ENCODE measurements at regions not wholly inside any gene's neighbourhood (a gene's known extent, or its start where the extent isn't known, plus 50 kb on each side); places are given as distances from the start of the nearest gene placed in this dataset.
A peak's percentile ranks its signal among the peaks of the same experiment; 100 is the strongest.

GRCh38 chr10:21092683-21093524 is 195.8 kb upstream of the NEBL start:
- no peak for DNase-seq (ENCODE audit: low spot score)

DNA sequence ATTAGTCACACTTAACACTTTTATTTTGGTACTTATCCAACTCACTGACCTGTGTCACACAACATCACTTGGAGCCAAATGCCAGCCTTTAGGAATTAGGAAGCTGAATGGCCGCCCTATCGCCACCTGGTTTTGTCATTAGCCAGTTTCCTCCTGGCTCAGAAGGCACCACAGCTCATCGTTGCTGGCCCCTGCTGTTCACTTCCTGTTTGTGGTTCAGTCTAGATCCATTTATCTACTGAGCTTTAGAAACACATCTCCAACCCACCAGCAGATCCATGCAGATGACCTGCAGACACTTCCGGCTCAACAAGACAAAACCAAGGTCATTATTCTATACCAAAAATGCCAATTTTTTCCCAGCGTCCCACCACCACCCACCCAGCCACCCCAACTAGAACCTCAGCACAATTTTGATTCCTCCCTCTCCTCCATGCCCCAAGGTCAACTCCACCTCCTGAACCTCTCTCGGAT is 193.5 kb upstream of the NEBL start:
- DNase-seq (ENCODE audit: low spot score) = no peak

DNA sequence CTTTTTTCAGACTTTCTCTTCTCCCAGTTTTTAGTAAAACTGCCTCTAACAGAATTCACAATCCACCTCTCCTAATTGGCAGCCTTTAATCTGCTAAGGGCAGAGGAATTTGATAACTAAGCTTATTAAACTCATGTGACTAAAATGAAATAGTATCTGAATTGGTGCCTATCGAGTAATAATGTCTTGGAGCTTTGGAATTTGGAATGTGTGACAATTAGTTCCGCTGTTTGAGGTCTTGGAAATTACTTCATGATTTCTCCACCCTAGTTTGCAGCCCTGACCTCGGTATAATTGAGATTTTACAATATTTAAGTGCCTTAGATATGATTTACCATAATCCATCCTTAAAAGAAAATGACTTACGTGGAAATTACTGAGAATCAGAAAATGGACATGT is 190.4 kb upstream of the NEBL start:
- no peak for DNase-seq (ENCODE audit: low spot score)

DNA sequence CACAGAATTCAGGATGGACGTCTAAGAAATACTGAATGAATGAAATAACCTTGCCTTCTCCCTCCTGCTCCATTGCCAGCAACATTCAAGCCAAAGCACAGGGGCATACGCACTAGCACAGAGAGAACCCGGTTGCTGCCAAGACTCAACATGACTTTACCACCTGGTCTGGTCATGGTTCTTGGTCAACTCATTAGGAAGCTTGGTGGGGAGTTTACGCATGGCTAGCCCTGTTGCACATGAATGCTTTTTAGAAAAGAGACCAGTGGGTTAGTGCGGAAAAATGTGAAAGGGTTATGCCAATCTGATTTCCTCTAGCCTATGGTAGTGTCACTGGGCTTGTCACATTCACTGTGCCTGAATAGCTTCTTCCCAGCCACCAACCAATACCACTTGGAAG is 187.6 kb upstream of the NEBL start:
- no peak for DNase-seq (ENCODE audit: low spot score)

DNA sequence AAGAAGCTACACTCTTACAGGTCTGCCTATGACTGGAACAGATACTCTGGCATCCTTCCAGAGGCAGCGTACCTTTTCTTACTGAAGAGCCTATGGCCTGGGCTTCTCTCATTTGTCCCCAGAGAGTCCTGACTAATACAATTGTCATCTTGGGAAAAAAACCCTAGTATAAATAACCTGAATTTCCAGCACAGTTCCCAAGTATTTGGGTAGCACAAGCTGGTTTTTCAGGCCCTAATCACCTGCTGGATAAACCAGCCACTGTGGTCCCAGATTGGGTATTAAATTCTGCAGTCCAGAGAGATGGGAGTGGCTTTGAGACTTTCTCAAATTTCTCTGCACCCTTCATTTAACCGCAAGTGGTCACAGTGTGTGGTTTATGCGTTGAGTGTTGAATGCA is 186.8 kb upstream of the NEBL start:
- DNase-seq (ENCODE audit: low spot score) = no peak

DNA sequence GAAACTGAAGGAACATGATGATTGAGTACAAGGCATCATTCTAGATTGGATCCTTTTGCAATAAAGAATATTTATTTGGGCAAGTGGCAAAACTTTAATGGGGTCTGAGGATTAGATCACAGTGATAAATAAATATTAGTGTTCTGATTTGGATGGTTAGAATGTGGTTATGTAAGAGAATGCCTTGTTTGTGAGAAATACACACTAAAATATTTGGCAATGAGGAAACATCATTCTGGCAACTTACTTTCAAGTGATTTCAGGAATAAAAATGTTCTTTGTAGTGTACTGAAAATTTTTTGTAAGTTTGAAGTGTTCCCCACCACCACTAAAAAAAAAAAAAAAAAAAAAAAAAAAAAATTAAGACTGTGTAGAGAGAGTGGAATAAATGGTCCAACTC is 185.1 kb upstream of the NEBL start:
- no peak for DNase-seq (ENCODE audit: low spot score)

- no peak for DNase-seq (ENCODE audit: low spot score)
These were observed 183.2 kb upstream of the NEBL start for GRCh38 chr10:21080261-21080660.

- DNase-seq (ENCODE audit: low spot score) = no peak
These were observed 182.2 kb upstream of the NEBL start for GRCh38 chr10:21079330-21079658.

DNA sequence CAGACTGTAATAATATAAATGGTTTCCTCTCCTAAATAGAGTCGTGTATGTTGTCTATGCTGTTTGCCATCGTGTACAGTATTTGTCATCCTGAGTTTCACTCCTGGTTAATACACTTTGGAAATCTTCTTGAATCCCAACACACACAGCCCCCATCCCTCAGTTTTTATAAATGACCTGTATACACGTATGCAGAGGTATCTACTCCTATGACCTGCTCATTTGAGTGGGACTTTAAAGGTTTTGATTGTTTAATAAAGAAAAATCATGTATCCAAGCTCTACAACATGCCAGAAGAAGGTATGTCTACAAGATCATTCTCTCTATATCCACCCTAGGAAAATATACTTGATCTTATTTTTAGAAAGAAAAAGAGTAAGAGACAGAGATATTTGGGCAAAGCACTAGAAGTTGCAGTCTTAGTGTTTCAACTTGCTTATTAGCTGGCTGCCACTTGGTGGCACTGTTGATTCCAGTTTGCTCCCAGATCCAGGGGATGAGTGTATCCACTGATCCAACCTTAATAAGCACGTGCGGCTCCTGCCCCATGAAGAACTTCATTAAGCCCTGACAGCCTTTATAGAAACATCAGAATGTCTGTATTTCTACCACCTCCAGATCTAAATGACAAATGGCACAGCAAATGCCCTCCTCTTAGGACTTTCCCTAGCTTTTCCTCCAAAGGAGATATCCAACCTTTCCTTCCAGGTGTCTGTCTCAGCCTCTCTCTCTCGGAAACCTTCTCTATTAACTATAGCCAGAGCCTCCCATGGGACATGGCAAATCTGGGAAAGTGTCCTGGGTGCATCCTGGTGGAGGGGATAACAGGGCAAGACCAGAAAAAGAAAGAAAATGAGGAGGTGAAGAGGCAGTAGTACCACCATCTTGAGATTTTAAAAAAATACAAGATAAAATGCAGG is 181.6 kb upstream of the NEBL start:
- DNase-seq (ENCODE audit: low spot score) = peak; percentile 59

DNA sequence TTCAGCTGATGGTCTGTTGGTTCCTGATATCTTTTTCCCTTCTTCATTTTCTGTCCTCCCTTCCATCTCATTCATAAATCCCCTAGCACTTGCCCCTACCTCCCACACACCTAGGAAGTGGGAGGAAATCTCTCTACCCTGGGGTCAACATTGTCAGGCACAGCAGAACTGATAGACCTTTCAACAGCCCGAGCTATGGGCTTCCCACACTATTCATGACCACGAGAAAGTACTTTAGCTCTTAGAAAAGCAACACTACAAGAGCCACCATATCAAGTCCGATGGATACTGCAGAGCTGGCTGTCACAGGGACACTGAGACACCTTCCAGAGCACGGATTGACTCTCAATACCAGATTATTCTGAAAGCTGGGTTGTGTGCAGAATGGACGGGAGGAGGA is 180.6 kb upstream of the NEBL start:
- no peak for DNase-seq (ENCODE audit: low spot score)

GRCh38 chr10:21076381-21076780 is 179.3 kb upstream of the NEBL start:
- no peak for DNase-seq (ENCODE audit: low spot score)

DNA sequence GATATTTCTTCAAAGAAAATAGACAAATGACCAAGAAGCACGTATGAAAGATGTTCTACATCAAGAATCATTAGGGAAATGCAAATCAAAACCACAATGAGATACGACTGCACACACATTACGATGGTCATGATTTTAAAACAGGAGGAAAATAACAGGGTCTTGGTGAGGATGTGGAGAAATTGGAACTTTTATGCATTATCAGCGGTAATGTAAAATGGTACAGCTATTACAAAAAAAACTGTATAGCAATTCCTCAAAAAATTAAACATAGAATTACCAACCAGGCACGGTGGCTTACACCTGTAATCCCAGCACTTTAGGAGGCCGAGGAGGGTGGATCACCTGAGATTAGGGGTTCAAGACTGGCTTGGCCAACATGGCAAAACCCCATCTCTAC is 178.8 kb upstream of the NEBL start:
- DNase-seq (ENCODE audit: low spot score) = no peak

- DNase-seq (ENCODE audit: low spot score) = no peak
These were observed 174.0 kb upstream of the NEBL start for GRCh38 chr10:21071001-21071673.

DNA sequence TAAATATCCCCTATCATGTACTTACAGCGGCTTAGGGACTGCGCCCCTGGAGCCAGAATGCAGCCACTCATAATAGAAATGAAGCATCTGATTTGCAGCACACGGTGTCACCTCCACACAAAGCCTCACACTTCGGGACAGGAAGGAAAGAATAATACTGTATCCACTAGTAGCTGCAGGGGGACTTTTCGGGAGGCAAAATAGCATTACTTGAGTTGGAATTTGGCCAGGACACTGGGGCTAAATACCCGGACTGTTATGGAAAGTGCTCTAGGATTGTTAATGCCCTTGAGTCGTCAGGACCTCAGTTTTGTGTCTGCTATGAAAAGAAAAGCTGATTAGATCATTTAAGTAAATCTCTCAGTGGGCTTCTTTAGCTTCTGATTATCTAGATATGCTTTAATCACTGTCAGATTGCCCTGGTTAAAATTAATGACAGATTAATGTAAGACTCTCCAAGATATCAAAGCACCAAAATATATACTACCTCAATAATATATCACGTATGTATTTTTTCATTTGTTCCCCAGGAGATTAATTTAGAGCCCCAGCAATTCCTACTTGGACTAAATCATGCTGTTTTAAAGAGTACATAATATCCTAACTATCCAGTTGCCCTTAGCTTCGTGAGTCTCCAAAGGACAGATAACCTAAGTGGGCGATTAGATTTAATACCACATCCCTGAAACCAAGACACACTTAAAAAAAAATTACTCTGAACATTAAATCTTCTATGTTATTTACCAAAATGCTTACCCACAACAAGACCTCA is 173.0 kb upstream of the NEBL start:
- no peak for DNase-seq (ENCODE audit: low spot score)

DNA sequence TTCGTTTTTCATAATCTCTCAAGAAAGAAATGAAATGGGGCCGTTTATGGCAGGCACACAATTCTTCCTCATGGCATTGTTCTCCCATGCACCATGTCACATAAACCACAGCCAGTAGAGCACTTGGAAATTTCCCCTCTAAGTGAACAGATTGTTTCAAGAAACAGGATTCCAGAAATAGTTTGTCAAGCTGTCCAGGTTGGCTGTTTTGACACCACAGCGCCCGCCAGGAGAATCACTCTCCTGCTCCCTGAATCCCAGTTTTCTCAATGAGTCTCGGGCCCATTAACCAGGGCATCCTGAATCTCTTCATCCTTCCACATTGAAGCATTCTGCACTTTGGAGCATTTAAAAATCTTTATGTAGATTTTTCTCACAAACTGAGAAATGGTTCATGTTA is 172.2 kb upstream of the NEBL start:
- DNase-seq (ENCODE audit: low spot score) = no peak

DNA sequence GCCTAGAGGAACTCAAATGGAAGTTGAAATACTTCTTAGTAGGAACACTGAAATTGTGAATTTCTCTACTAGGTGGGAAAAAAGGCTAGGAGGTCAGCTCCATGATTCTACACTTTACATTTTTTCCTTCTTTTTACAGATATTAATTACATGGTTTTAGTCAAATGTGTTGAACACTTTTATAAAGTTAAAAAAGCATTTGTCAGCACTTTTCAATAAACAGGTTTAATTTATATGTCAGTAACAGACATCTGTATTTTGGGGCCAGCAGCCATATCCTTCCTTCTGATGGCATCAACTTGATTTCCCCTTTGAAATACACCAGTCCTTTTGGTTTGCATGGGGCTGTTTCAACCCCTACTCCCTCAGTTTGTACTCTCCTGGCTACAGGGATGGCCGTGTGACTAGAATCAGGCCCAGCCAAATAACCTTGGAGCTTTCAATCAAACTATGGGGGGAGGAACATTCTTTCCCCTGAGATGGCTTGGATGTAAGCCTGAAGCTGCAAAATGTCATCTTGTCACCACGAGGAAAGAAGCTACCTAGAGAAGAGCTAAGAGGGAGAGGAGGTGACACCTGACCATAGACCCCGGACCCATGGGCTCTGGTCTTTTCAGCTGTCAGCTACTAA is 171.0 kb upstream of the NEBL start:
- no peak for DNase-seq (ENCODE audit: low spot score)

DNA sequence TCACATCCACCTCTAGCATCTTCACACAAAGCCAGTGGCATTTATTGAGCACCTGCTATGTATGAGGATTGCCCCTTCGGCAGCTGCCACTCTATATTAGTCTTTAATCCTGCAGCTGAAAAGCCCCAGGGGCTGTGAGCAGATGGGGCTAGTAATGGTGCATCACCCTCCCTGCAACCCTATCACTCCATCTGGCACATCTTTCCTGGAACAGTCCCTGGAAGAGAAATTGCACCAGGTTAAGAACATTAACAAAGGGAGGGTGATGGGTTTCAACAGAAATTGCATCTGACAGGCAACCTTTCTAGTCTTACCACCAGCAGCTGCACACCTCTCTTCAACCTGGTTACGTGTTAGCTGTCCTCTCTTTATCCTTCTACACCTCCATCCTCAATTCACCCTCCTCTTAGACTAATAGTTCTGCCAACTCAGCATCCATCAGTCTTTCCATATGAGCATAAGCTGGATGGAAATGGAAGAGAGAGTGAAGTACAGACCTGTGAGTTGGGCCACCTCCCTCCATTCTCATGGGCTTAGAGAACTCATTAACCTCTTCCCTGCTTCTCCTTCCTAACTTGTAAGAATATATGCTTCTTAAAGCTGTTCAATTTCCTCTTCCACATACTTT is 168.6 kb upstream of the NEBL start:
- DNase-seq (ENCODE audit: low spot score) = no peak

GRCh38 chr10:21061982-21062381 is 164.9 kb upstream of the NEBL start:
- no peak for DNase-seq (ENCODE audit: low spot score)

DNA sequence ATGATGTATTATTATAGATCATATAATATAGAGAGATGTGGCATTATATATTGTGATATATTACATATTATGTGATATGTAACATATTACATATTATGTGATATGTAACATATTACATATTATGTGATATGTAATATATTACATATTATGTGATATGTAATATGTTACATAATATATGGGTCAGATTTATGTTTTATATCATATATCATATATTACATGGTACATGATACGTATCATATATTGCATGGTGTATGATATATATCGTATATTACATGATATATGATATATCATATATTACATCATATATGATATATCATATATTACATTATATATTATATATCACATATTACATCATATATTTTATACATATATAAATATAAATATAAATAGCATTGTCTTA is 164.1 kb upstream of the NEBL start:
- DNase-seq (ENCODE audit: low spot score) = no peak

- no peak for DNase-seq (ENCODE audit: low spot score)
These were observed 163.5 kb upstream of the NEBL start for GRCh38 chr10:21060626-21061025.

- DNase-seq (ENCODE audit: low spot score) = no peak
These were observed 160.9 kb upstream of the NEBL start for GRCh38 chr10:21057989-21058388.

Measured in HuH-7 (cell line).